H1 (cell line): ENCODE measurements at regions not wholly inside any gene's neighbourhood (a gene's known extent, or its start where the extent isn't known, plus 50 kb on each side); places are given as distances from the start of the nearest gene placed in this dataset.

ENCODE experiments used
- CTCF ChIA-PET: fragments of 300-600 bp; sonication (Branson Sonifier 250); formaldehyde crosslinking; loops from one replicate; lab custom pipeline; 2021; ENCODE audit not compliant: partially characterized antibody; lab: Charles Lee
- POLR2A ChIA-PET: fragments of 300-600 bp; sonication (Branson Sonifier 250); formaldehyde crosslinking; loops from one replicate; lab custom pipeline; 2021; ENCODE audit warnings: inconsistent platforms; ENCODE audit not compliant: partially characterized antibody; lab: Charles Lee
- DNase-seq, 2 experiments: peaks; one replicate each; pipeline versions ENCODE4 v3.0.0 to v3.0.0-alpha.2; 2010 to 2022; ENCODE audit warnings: low spot score in 2 of 2, low read depth in 1 of 2, mixed read lengths in 1 of 2
- FAIRE-seq: peaks from 2 replicates; lab custom pipeline; 2011; peaks lifted over from hg19 to GRCh38; lab: Jason Lieb, UNC
- H2AFZ ChIP-seq: 2 replicates; pipeline ENCODE4 v1.8.1; 2012; ENCODE audit warnings: low read length, inconsistent platforms
- H2AK5ac ChIP-seq: 2 replicates; pipeline ENCODE4 v1.6.1; 2013; ENCODE audit warnings: low read depth, low read length
- H2BK120ac ChIP-seq: replicated peaks from 2 replicates; pipeline ENCODE3; 2013; ENCODE audit warnings: low read depth, low read length, inconsistent platforms
- H2BK12ac ChIP-seq: 2 replicates; pipeline ENCODE4 v1.6.1; 2013; ENCODE audit warnings: low read depth, low read length
- H2BK15ac ChIP-seq: 2 replicates; pipeline ENCODE4 v1.6.1; 2013; ENCODE audit warnings: low read length
- H2BK20ac ChIP-seq: 2 replicates; pipeline ENCODE4 v1.6.1; 2013; ENCODE audit warnings: low read length
- H2BK5ac ChIP-seq: 2 replicates; pipeline ENCODE4 v1.6.1; 2013; ENCODE audit warnings: low read depth, low read length
- H3K14ac ChIP-seq: 2 replicates; pipeline ENCODE4 v1.6.1; 2013; ENCODE audit warnings: inconsistent platforms; ENCODE audit not compliant: insufficient read length
- H3K18ac ChIP-seq: 2 replicates; pipeline ENCODE4 v1.6.1; 2013; ENCODE audit warnings: low read length; ENCODE audit errors: extremely low read depth
- H3K23ac ChIP-seq: 2 replicates; pipeline ENCODE4 v1.6.1; 2013; ENCODE audit warnings: inconsistent platforms; ENCODE audit not compliant: insufficient read length
- H3K23me2 ChIP-seq: 2 replicates; pipeline ENCODE4 v1.6.1; 2013; ENCODE audit warnings: low read depth, low read length
- H3K27ac ChIP-seq: 2 replicates; pipeline ENCODE4 v1.6.1; 2011; ENCODE audit warnings: low read depth, low read length, inconsistent platforms
- H3K27me3 ChIP-seq, 4 experiments: replicated peaks in 1 of 4; 1 replicate in 1 of 4; 2 replicates in 3 of 4; pipeline versions ENCODE4 v1.6.1 to v1.8.1; 2011 to 2013; ENCODE audit warnings: low read length in 3 of 4, mild to moderate bottlenecking in 3 of 4, inconsistent platforms in 2 of 4, mixed read lengths in 2 of 4, moderate library complexity in 1 of 4; ENCODE audit not compliant: control insufficient read depth in 3 of 4, insufficient read depth in 3 of 4; ENCODE audit errors: extremely low read depth in 1 of 4
- H3K36me3 ChIP-seq, 4 experiments: 2 replicates each; pipeline versions ENCODE4 v1.6.1 to v1.8.1; 2011 to 2013; ENCODE audit warnings: mild to moderate bottlenecking in 4 of 4, low read length in 3 of 4, moderate library complexity in 2 of 4, control low read depth in 1 of 4, inconsistent platforms in 1 of 4; ENCODE audit not compliant: insufficient read depth in 4 of 4, control insufficient read depth in 2 of 4
- H3K4ac ChIP-seq: replicated peaks from 2 replicates; pipeline ENCODE3; 2013; ENCODE audit warnings: low read length, low read depth, mixed read lengths, inconsistent platforms; ENCODE audit not compliant: insufficient read length
- H3K4me1 ChIP-seq, 4 experiments: replicated peaks in 1 of 4; 1 replicate in 1 of 4; 2 replicates in 3 of 4; pipeline versions ENCODE4 v1.6.1 to v1.8.1; 2011 to 2013; ENCODE audit warnings: low read length in 3 of 4, inconsistent platforms in 2 of 4, mixed read lengths in 1 of 4; ENCODE audit not compliant: insufficient read depth in 4 of 4, control insufficient read depth in 3 of 4
- H3K4me2 ChIP-seq, 2 experiments: 2 replicates each; pipeline versions ENCODE4 v1.6.1 to v1.8.1; 2011 to 2013; ENCODE audit warnings: low read depth in 2 of 2, low read length in 2 of 2, control low read depth in 1 of 2, inconsistent platforms in 1 of 2, mild to moderate bottlenecking in 1 of 2; ENCODE audit not compliant: insufficient read depth in 1 of 2
- H3K4me3 ChIP-seq, 4 experiments: fragments of 200-600, 300-600 bp in 1 of 4; sonication (generic), shearing (Covaris generic), sonication (Bioruptor Twin) in 1 of 4; 2 replicates each; pipeline versions ENCODE4 v1.5.1 to v1.8.1; 2011 to 2016; ENCODE audit warnings: low read length in 4 of 4, low read depth in 3 of 4, control low read depth in 2 of 4, inconsistent platforms in 2 of 4, mild to moderate bottlenecking in 2 of 4, mixed read lengths in 1 of 4, moderate library complexity in 1 of 4; ENCODE audit not compliant: insufficient read depth in 2 of 4; ENCODE audit errors: extremely low read depth in 1 of 4
- H3K56ac ChIP-seq: replicated peaks from 2 replicates; pipeline ENCODE3; 2013; ENCODE audit warnings: low read depth, mild to moderate bottlenecking, mixed read lengths, low read length, inconsistent platforms; ENCODE audit not compliant: insufficient read length
- H3K79me1 ChIP-seq: 2 replicates; pipeline ENCODE4 v1.6.1; 2013; ENCODE audit warnings: low read depth, low read length, control low read depth
- H3K79me2 ChIP-seq, 2 experiments: 2 replicates each; pipeline versions ENCODE4 v1.6.1 to v1.8.1; 2012 to 2013; ENCODE audit warnings: low read length in 2 of 2, mild to moderate bottlenecking in 2 of 2, inconsistent platforms in 1 of 2; ENCODE audit not compliant: insufficient read depth in 2 of 2, control insufficient read depth in 1 of 2
- H3K9ac ChIP-seq, 4 experiments: replicated peaks in 1 of 4; 1 replicate in 1 of 4; 2 replicates in 3 of 4; pipeline versions ENCODE4 v1.6.1 to v1.8.1; 2011 to 2013; ENCODE audit warnings: low read depth in 3 of 4, low read length in 3 of 4, control low read depth in 2 of 4, mild to moderate bottlenecking in 2 of 4, moderate library complexity in 2 of 4, inconsistent platforms in 1 of 4; ENCODE audit errors: extremely low read depth in 1 of 4
- H3K9me3 ChIP-seq, 2 experiments: 2 replicates each; pipeline versions ENCODE4 v1.6.1 to v1.8.1; 2012 to 2013; ENCODE audit warnings: mild to moderate bottlenecking in 2 of 2, moderate library complexity in 2 of 2, control low read depth in 1 of 2, inconsistent platforms in 1 of 2, low read depth in 1 of 2, low read length in 1 of 2, mixed read lengths in 1 of 2; ENCODE audit not compliant: insufficient read depth in 2 of 2
- H4K20me1 ChIP-seq, 2 experiments: replicated peaks in 1 of 2; 2 replicates each; pipeline versions ENCODE3 to v1.8.1; 2011 to 2013; ENCODE audit warnings: inconsistent platforms in 2 of 2, low read length in 2 of 2, mild to moderate bottlenecking in 1 of 2; ENCODE audit not compliant: insufficient read depth in 2 of 2, control insufficient read depth in 1 of 2
- H4K5ac ChIP-seq: 2 replicates; pipeline ENCODE4 v1.6.1; 2013; ENCODE audit warnings: low read length, low read depth, mixed read lengths, inconsistent platforms; ENCODE audit not compliant: insufficient read length
- H4K8ac ChIP-seq: 2 replicates; pipeline ENCODE4 v1.8.0; 2013; ENCODE audit warnings: mild to moderate bottlenecking, moderate library complexity, low read length, inconsistent platforms; ENCODE audit not compliant: insufficient read depth; ENCODE audit errors: extremely low read depth
- H4K91ac ChIP-seq: replicated peaks from 2 replicates; pipeline ENCODE3; 2013; ENCODE audit warnings: low read length, mixed read lengths, inconsistent platforms; ENCODE audit not compliant: insufficient read length
- NRF1 ChIP-seq: IDR thresholded peaks from 2 replicates; pipeline ENCODE4 v1.6.1; 2011; ENCODE audit warnings: mild to moderate bottlenecking, low read depth, low read length, improper control_type of control experiment
- RFX5 ChIP-seq: IDR thresholded peaks from 2 replicates; pipeline ENCODE4 v1.6.1; 2011; ENCODE audit warnings: low read depth, low read length, improper control_type of control experiment, borderline replicate concordance
- WGBS, 2 experiments: shearing (Covaris generic) in 1 of 2; methylation state at CpG; one replicate each; pipeline versions ENCODE4 v1.1.6 to v1.1.7; 2013 to 2015; ENCODE audit warnings: low lambda C conversion rate in 2 of 2, mixed read lengths in 2 of 2, inconsistent platforms in 1 of 2, low coverage in 1 of 2, missing lambda C conversion rate in 1 of 2; ENCODE audit not compliant: insufficient replicate concordance in 2 of 2, insufficient coverage in 1 of 2, insufficient read length in 1 of 2; ENCODE audit errors: extremely low coverage in 1 of 2, missing lambda C conversion rate in 1 of 2; 5-methylcytosine and 5-hydroxymethylcytosine counted together

- no peaks in the 10 kb centered on the region for H3K27me3 ChIP-seq
- no peak overlapping the region for H4K8ac ChIP-seq
- no peak overlapping the region for H3K4ac ChIP-seq
- no peak overlapping the region for H4K91ac ChIP-seq
- no peak for FAIRE-seq
- H2BK120ac ChIP-seq: no peak overlapping the region
- H3K4me2 ChIP-seq: no peak overlapping the region
- no peak overlapping the region for H3K18ac ChIP-seq
- H2BK12ac ChIP-seq: no peak overlapping the region
- H3K9me3 ChIP-seq: no peaks in the 10 kb centered on the region
- no peaks in the 10 kb centered on the region for H3K79me1 ChIP-seq
- H3K79me2 ChIP-seq: no peaks in the 10 kb centered on the region
- no peak overlapping the region for H3K56ac ChIP-seq
- H3K23ac ChIP-seq: no peak overlapping the region
- CTCF ChIA-PET: no interaction called here
- no peak overlapping the region for H2BK20ac ChIP-seq
- TF ChIP-seq NRF1: no peak
- TF ChIP-seq RFX5: no peak
- H2AFZ ChIP-seq: no peak overlapping the region
- H4K5ac ChIP-seq: no peak overlapping the region
- no peak overlapping the region for H3K27ac ChIP-seq
- H3K23me2 ChIP-seq: no peaks in the 10 kb centered on the region
- no peak for DNase-seq
- 70% methylated on average over 1 of the region's 1 CpG; no CpG with 5 or more reads in 1 of the 2 experiments for WGBS, 2 experiments
- no peak overlapping the region for H3K9ac ChIP-seq
- H2BK5ac ChIP-seq: no peak overlapping the region
- no peak overlapping the region for H2BK15ac ChIP-seq
- H3K4me3 ChIP-seq: no peak overlapping the region
- no peak overlapping the region for H3K14ac ChIP-seq
- POLR2A ChIA-PET: no interaction called here
- H4K20me1 ChIP-seq: no peaks in the 10 kb centered on the region
- no peaks in the 10 kb centered on the region for H3K4me1 ChIP-seq
- H2AK5ac ChIP-seq: no peak overlapping the region
- H3K36me3 ChIP-seq: no peaks in the 10 kb centered on the region
These were observed 79.6 kb upstream of the EOLA2 start for GRCh38 chrX:150017868-150018267.
